GM11168 (cell line): ENCODE measurements at regions not wholly inside any gene's neighbourhood (a gene's known extent, or its start where the extent isn't known, plus 50 kb on each side); places are given as distances from the start of the nearest gene placed in this dataset.
"Not testable (repeated sequence)": the region's sequence is repeated elsewhere in the genome, so short reads cannot be mapped to it uniquely, and the experiment has no call there.

ENCODE experiments used
- in situ Hi-C: fragments of 300-500 bp; cut with MboI; formaldehyde crosslinking; loops from one replicate; pipeline ENCODE4 v1.12.0; 2022; ENCODE audit warnings: low sequenced_read_pairs; ENCODE audit not compliant: unreplicated experiment

- in situ Hi-C loops: no loop called here
Measured at GRCh38 chr3:61371123-61371522, 119.9 kb upstream of the FHIT start.

DNA sequence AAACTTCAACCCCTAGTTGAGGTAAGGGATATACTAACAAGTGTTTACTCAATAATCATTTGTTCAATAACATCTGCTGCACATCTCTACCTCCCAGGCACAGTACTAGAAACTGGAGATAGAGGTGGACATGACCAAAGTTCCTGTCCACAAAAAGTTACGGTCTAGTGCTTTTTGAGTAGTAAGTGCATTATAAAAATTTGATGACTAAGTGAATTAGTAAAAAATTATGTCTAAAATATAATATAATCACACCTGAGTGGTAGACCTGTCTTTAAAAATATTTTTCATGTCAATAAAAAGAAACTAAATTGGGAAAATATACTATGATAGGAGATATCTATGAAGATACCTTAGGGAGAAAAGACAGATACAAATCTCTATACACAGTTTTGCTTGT lies 121.5 kb upstream of the FHIT start:
- in situ Hi-C loops: no loop called here

DNA sequence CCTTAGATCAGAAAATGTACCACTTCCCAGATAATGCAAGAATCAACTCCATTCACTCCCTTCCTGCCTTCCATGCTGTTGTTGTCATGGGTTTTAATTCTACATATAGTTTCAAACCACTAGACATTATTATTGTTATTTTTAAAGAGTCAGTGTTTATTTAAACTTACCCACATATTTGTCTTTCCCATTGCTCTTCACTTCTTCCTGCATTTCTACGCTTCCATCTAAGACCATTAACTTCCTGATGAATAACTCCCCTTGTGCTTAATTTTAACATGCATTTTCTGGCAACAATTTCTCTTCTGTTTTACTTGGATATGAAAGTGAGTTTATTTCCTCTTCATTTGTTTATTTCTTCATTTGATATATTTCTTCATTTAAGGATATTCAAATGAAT lies 127.1 kb upstream of the FHIT start:
- in situ Hi-C loops: no loop called here

DNA sequence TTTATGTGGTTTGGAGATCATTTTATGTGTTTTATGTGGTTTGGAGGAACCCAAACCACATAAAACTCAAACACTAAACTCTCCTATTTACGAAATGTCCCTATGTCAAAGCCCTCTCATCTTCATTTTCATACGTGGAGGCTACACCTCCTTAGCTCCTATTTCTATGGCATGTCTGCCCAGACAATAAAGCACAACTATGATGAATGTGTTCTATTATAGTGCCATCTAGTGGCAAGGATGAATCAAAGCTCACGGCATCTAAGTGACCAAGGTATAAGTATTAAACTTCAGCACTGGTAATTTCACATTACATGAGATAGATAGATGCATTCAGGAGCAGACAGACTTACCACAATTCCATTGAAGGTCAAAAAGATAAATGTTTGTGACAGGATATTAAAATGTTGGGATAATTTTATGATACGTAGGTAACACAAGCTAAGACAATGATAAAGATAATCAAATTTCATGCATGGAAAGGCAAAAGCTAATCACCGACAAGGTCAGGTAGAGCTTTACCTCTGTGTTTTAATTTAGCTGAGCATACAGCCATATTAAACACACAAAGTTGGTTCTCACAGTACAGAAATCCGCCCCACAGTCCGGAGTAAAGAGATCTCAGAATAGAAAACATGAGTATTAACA lies 130.6 kb upstream of the FHIT start:
- in situ Hi-C loops: no loop called here

GRCh38 chr3:61387817-61388216 lies 136.6 kb upstream of the FHIT start:
- in situ Hi-C loops: no loop called here

DNA sequence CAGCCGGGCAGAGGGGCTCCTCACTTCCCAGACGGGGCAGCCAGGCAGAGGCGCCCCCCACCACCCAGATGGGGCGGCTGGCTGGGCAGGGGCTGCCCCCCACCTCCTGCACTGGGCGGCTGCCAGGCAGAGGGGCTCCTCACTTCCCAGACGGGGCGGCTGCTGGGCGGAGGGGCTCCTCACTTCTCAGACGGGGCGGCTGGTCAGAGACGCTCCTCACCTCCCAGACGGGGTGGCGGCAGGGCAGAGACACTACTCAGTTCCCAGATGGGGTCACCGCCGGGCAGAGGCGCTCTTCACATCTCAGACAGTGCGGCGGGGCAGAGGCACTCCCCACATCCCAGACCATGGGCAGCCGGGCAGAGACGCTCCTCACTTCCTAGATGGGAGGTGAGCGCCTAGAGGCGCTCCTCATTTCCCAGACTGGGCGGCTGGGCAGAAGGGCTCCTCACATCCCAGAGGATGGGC lies 142.3 kb upstream of the FHIT start:
- in situ Hi-C loops: not testable (repeated sequence)

DNA sequence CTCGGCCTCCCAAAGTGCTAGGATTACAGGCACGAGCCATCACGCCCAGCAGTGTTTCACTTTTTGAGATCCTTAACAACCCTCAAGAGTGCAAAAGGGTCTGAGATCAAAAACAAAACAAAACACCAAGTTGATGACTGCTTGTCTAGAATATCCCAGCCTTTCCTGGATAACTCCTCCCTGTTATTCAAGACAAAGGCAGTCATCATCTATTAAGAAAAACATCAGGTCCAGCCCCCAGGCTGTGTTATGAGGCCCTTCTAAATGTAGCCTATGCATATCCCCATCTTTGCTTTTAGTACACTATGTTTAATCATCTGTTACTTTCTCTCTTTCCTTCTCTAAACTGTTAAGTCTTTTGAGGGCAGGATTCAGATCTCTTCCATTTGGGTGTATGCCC lies 150.1 kb upstream of the FHIT start:
- in situ Hi-C loops: no loop called here

- in situ Hi-C loops: no loop called here
Measured at GRCh38 chr3:61407397-61407796, 154.0 kb upstream of the PTPRG start.

GRCh38 chr3:61409638-61410037 lies 151.7 kb upstream of the PTPRG start:
- in situ Hi-C loops: no loop called here

GRCh38 chr3:61410358-61410757 lies 151.0 kb upstream of the PTPRG start:
- in situ Hi-C loops: not testable (repeated sequence)

- in situ Hi-C loops: no loop called here
Measured at GRCh38 chr3:61411009-61411662, 150.2 kb upstream of the PTPRG start.

DNA sequence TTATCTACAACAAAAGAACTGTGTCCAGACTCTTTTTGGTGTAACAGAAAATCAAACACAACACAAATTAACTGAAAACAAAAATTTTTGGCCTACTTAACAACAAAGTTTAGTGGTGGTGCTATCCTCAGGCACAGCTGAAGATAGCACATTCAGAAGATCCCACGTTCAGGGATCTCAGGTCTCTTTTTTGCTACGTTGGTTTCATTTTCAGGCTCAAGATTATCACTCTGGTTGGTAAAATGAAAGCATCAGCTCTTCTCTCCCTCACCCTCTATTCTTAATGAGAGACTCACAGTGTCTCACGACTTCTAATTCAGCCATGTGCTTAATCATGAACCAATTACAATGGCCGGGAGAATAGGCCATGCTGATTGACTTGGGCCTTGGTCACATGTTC lies 146.9 kb upstream of the PTPRG start:
- in situ Hi-C loops: no loop called here

DNA sequence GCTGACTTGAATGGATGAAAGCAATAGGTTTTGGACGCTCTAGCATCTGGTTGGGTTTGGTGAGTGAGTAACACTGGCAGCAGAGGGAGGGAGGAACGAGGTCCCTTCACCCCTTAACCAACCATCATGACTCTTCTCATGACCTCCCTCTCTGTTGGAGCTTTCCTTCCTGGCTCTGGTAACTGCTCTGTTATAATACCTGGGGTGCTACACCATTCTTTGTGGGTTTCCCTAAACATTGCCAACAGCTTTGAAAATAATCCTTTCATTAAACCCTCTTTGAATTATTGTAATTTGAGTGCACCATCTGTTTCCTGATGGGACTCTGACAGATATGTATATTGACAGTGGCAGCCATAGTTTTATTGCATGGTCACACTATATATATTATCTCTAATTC lies 146.2 kb upstream of the PTPRG start:
- in situ Hi-C loops: no loop called here

GRCh38 chr3:61416618-61417017 lies 144.8 kb upstream of the PTPRG start:
- in situ Hi-C loops: no loop called here

DNA sequence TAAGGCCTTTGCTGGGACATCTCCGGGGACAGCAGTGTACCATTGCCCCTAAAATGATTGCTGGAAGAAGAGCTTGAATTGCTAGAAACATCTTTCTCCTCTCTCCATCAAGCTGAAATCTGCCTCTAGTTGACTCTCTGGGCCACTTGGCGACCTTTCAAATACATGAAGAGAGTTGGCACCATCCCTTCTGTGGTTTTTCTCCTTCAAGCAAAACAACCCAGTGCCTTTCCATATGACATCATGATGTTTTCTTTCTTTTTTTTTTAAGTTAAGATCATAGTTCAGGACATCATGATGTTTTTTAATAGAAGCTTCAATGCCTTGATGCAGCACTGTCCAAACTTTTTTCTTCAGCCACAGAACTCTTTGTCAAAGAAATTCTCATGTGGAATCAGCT lies 144.0 kb upstream of the PTPRG start:
- in situ Hi-C loops: no loop called here

GRCh38 chr3:61420136-61420759 lies 141.1 kb upstream of the PTPRG start:
- in situ Hi-C loops: no loop called here

- in situ Hi-C loops: no loop called here
Measured at GRCh38 chr3:61422945-61423673, 138.3 kb upstream of the PTPRG start.

DNA sequence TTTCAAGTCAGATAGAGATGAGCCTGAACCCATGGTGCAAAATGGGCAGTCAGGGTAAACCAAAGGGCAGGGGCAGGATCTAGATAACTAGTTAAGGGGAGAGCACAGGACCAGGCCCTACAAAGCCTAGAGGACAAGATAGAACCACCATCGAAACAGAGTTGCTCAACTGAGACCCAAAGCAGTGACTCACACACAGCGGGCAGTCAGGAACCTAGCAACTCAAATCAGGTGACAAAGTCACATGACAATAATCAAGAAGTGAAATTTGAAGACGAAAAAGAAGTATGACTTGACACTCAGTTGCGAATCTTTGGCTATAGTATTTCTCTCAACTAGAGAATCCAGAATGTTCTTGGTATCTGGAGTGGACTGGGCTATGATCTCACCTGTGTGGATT lies 136.0 kb upstream of the PTPRG start:
- in situ Hi-C loops: no loop called here

DNA sequence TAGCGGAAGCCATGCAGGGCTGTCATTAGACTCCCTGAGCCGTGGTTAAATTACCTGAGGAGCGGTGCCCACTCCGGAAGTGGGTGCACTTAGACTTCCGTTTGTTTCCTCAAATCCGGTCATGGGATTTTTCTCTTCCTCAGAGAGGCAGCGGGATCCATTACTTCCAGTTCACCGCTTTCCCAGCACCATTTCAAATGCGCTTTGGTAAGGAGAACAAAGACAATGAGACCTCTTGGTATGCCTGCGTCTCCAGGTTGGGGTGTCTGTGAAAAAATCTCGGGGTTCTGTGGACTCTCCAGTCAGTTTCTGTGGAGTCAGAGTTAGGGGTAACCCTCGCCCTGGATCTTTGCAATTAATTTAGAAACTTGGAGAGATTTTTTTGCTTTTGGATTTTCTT lies 132.3 kb upstream of the PTPRG start:
- in situ Hi-C loops: no loop called here

DNA sequence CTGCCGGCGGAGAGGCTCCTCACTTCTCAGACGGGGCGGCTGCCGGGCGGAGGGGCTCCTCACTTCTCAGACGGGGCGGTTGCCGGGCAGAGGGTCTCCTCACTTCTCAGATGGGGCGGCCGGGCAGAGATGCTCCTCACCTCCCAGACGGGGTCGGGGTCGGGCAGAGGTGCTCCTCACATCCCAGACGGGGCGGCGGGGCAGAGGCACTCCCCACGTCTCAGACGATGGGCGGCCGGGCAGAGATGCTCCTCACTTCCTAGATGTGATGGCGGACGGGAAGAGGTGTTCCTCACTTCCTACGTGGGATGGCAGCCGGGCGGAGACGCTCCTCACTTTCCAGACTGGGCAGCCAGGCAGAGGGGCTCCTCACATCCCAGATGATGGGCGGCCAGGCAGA lies 126.5 kb upstream of the PTPRG start:
- in situ Hi-C loops: not testable (repeated sequence)

DNA sequence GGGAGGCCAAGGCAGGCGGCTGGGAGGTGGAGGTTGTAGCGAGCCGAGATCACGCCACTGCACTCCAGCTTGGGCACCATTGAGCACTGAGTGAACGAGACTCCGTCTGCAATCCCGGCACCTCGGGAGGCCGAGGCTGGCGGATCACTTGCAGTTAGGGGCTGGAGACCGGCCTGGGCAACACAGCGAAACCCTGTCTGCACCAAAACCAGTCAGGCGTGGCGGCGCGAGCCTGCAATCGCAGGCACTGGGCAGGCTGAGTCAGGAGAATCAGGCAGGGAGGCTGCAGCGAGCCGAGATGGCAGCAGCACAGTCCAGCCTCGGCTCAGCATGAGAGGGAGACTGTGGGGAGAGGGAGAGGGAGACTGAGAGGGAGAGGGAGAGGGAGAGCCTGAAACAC lies 126.0 kb upstream of the PTPRG start:
- in situ Hi-C loops: not testable (repeated sequence)
